NT2/D1 (cell line): ENCODE measurements at regions not wholly inside any gene's neighbourhood (a gene's known extent, or its start where the extent isn't known, plus 50 kb on each side); places are given as distances from the start of the nearest gene placed in this dataset.

ENCODE experiments used
- SUZ12 ChIP-seq: IDR thresholded peaks from 2 replicates; pipeline ENCODE4 v1.6.1; 2011; ENCODE audit not compliant: insufficient read length, insufficient read depth; ENCODE audit errors: extremely low read depth
- YY1 ChIP-seq: IDR thresholded peaks from 2 replicates; pipeline ENCODE4 v1.6.1; 2011; ENCODE audit not compliant: insufficient read length, insufficient read depth
- ZNF274 ChIP-seq: IDR thresholded peaks from 2 replicates; pipeline ENCODE4 v1.6.1; 2011; ENCODE audit warnings: mild to moderate bottlenecking, low read depth, low read length

- no peak for TF ChIP-seq YY1
- TF ChIP-seq SUZ12: no peak
- TF ChIP-seq ZNF274: no peak
Measured at GRCh38 chr14:53368066-53368465, 214.9 kb upstream of the DDHD1 start.
